HFFc6 (cell line): ENCODE measurements at regions not wholly inside any gene's neighbourhood (a gene's known extent, or its start where the extent isn't known, plus 50 kb on each side); places are given as distances from the start of the nearest gene placed in this dataset.
A peak's percentile ranks its signal among the peaks of the same experiment; 100 is the strongest.

Experiments used
- DNase-seq: peaks from one replicate; pipeline ENCODE4 v3.0.0-alpha.2; 2018
- H3K27ac Mint-ChIP-seq: 2 replicates; pipeline ENCODE4 v1.8.0; 2020; ENCODE audit warnings: mild to moderate bottlenecking, mixed read lengths
- H3K27me3 Mint-ChIP-seq: 2 replicates; pipeline ENCODE4 v1.8.0; 2021; ENCODE audit warnings: mild to moderate bottlenecking, moderate library complexity, mixed read lengths; ENCODE audit not compliant: insufficient read depth
- H3K36me3 Mint-ChIP-seq: 2 replicates; pipeline ENCODE4 v1.8.0; 2021; ENCODE audit warnings: low read depth, mixed read lengths
- H3K4me1 Mint-ChIP-seq: 2 replicates; pipeline ENCODE4 v1.8.0; 2020; ENCODE audit warnings: low read depth, mixed read lengths
- H3K4me3 Mint-ChIP-seq: 2 replicates; pipeline ENCODE4 v1.8.0; 2020; ENCODE audit warnings: mild to moderate bottlenecking, moderate library complexity, mixed read lengths
- H3K9me3 Mint-ChIP-seq: 2 replicates; pipeline ENCODE4 v1.8.0; 2020; ENCODE audit warnings: mild to moderate bottlenecking, mixed read lengths
- CTCF ChIP-seq: fragments of 200-600 bp; sonication (generic); IDR thresholded peaks from 2 replicates; pipeline ENCODE4 v1.5.0; 2021; ENCODE audit warnings: antibody characterized with exemption, mild to moderate bottlenecking

GRCh38 chr9:81849631-81850259, 78.5 kb upstream of the SPATA31D4 start:
- Mint-ChIP-seq H3K9me3 (no peaks in the 10 kb centered on the region), H3K4me1 (no peaks in the 10 kb centered on the region), H3K27ac (no peak overlapping the region), H3K36me3 (no peaks in the 10 kb centered on the region), H3K27me3 (peaks cover 3% of the 10 kb centered on the region; the same call in 1 of the 2 replicates), H3K4me3 (no peak overlapping the region)
- no peak for TF ChIP-seq CTCF
- no peak for DNase-seq

- no peaks in the 10 kb centered on the region for H3K9me3 Mint-ChIP-seq
- H3K36me3 Mint-ChIP-seq: no peaks in the 10 kb centered on the region
- no peak for TF ChIP-seq CTCF
- H3K27ac Mint-ChIP-seq: no peak overlapping the region
- DNase-seq: no peak
- peaks cover 3% of the 10 kb centered on the region; the same call in 1 of the 2 replicates for H3K27me3 Mint-ChIP-seq
- H3K4me1 Mint-ChIP-seq: peaks cover 8% of the 10 kb centered on the region
- H3K4me3 Mint-ChIP-seq: no peak overlapping the region
Measured at GRCh38 chr9:81850724-81851123, 77.5 kb upstream of the SPATA31D4 start.

GRCh38 chr9:81851340-81851739, 76.9 kb upstream of the SPATA31D4 start:
- H3K27me3 Mint-ChIP-seq: peaks cover 3% of the 10 kb centered on the region; the same call in 1 of the 2 replicates
- peaks cover 12% of the 10 kb centered on the region for H3K4me1 Mint-ChIP-seq
- H3K9me3 Mint-ChIP-seq: no peaks in the 10 kb centered on the region
- DNase-seq: no peak
- H3K4me3 Mint-ChIP-seq: no peak overlapping the region
- TF ChIP-seq CTCF: no peak
- no peak overlapping the region for H3K27ac Mint-ChIP-seq
- no peaks in the 10 kb centered on the region for H3K36me3 Mint-ChIP-seq

- Mint-ChIP-seq H3K36me3 (no peaks in the 10 kb centered on the region), H3K27ac (no peak overlapping the region), H3K4me3 (no peak overlapping the region), H3K9me3 (no peaks in the 10 kb centered on the region), H3K27me3 (peaks cover 3% of the 10 kb centered on the region; the same call in 1 of the 2 replicates), H3K4me1 (peaks cover 12% of the 10 kb centered on the region)
- DNase-seq: no peak
- TF ChIP-seq CTCF: no peak
Measured at GRCh38 chr9:81852820-81853219, 75.4 kb upstream of the SPATA31D4 start.

- H3K27me3 Mint-ChIP-seq: peaks cover 3% of the 10 kb centered on the region
- TF ChIP-seq CTCF: no peak
- H3K4me3 Mint-ChIP-seq: no peak overlapping the region
- H3K9me3 Mint-ChIP-seq: no peaks in the 10 kb centered on the region
- H3K4me1 Mint-ChIP-seq: peaks cover 12% of the 10 kb centered on the region
- H3K36me3 Mint-ChIP-seq: no peaks in the 10 kb centered on the region
- DNase-seq: peak; percentile 90
- peak overlapping the region; percentile 64 for H3K27ac Mint-ChIP-seq
Measured at GRCh38 chr9:81855538-81855937, 72.7 kb upstream of the SPATA31D4 start.
